Dermis microvascular lymphatic vessel endothelial cell (primary cell): ENCODE measurements at regions not wholly inside any gene's neighbourhood (a gene's known extent, or its start where the extent isn't known, plus 50 kb on each side); places are given as distances from the start of the nearest gene placed in this dataset.

ENCODE experiments used
- DNase-seq, 2 donors: peaks; one replicate each; pipeline versions ENCODE4 v3.0.0 to v3.0.0-alpha.2; 2010; ENCODE audit warnings: low read depth in 2 of 2

DNA sequence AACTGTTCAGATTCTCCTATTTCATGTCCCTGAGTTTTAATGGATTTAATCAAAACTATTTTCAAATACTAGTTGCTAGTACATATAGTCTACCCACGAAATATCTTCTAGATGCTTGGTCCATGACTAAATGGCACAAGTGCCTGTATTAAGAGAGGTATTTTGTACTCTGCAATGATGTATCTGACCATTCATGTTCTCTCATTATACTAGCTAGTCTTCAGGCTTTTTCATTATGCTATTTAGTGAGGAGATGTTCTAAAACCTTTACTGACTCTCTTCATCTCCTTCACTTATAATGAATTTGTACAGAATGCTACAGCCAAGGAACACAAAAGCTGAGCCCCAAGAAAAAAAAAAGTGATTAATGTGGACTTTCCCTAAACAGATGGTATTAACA, 222.5 kb downstream of the AHR start:
- no peak for DNase-seq

DNA sequence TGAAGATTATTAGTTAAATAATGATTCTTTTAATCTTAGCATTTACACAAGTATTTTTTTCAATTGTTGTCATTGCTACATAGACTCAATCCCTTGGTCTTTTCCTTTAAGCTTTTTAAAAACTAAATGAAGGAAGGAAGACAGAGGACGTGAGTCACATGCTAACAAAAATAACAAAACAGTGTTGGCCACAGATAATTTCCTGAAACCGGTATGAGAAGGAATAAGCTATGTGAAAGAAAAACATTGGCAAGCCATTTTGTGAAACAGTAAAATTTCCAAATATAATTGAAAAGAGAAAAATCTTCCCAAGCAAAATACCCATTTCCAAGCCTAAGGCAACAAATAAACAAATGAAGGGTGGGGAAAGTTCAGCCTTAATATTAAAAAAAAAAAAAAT, 223.0 kb downstream of the AHR start:
- peak; percentile 80 to 91 for DNase-seq

- peak in 1 of 2 donors; percentile 40 for DNase-seq
Measured at GRCh38 chr7:17523813-17524739, 225.6 kb downstream of the AHR start.

DNA sequence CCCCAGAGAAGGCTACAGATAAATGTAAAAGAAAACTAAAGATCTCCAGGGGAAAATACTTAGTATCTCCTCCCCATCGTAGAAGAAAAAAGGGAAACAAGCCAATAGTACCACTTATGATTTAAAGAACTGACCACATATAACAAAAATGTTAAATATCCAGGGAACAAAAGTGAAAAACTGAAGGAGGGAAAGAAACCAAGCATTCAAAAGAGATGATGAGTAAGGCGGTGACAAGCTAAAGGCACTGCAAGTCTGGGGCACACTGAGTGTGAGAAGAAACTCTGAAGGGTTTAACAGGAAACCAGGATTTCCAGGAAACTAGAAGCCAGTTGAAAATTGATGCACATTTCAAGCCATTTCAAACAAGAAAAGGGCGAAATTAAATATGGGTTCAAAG, 226.3 kb downstream of the AHR start:
- DNase-seq = no peak

DNA sequence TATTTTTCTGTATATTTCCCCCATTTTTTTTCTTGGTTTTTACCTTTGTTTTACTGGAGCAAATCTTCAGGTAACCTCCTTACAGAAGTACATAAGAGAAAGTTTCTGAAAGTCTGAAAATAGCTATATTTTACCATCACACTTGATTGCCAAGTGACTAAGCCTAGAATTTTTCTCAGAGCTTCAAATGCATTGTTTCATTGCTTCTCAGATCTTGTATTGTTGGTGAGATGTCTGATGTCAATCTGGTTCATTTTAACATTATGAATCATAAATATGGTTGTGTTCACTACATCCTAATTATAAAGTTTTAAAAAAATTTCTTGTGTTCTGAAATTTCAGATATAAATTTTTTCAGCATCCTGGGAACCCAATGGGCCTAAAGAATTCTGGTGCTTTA, 228.2 kb downstream of the AHR start:
- DNase-seq = peak in 1 of 2 donors; percentile 14

DNA sequence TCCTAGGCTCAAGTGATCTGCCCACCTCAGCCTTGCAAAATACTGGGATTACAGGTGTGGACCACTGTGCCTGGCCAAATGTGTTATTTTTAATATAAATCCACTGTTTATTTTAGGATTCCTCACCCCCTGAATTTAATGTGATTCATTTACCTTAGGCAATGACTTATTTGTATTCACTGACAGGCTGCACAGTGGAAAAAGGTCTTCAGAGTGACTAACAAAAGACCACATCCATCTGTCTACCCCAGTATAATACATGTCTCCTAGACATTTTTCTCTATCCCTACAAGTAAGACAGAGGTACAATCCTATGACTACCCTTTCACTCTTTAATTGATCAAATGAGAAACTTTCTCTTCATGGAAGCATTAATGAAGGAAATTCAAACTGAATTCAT, 230.2 kb downstream of the AHR start:
- no peak for DNase-seq

- DNase-seq = no peak
Measured at GRCh38 chr7:17530244-17530643, 231.8 kb downstream of the AHR start.

- DNase-seq = peak in 1 of 2 donors; percentile 59
Measured at GRCh38 chr7:17530741-17531421, 232.4 kb downstream of the AHR start.

DNA sequence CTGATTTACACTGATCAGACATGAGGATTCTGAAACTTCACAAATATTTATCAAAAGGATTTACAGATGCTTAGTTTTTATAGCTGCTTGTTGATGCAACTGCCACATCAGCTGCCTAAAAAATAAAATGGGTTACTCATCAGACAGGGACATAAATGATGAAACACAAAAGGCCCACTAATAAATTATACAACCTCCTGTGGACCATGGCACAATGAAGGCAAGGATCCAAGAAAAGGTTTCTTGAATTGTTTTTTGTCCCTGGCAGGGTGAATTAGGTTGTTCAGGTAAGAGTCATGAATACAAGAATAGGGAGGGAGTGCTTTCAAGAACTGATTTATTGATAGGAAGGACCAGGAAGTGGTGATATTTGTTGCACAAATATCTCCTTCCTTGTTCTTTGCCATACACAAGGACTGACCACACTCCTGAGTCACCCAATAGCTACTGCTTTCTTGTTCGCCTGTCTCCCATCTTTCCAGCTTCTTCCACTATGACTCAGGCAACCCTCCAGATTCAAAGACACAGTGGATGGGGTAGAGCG, 234.5 kb downstream of the AHR start:
- DNase-seq = peak in 1 of 2 donors; percentile 18

GRCh38 chr7:17534348-17534747, 235.9 kb downstream of the AHR start:
- no peak for DNase-seq

- DNase-seq = no peak
Measured at GRCh38 chr7:17535776-17536175, 237.3 kb downstream of the AHR start.

GRCh38 chr7:17544401-17544800, 245.9 kb downstream of the AHR start:
- no peak for DNase-seq

GRCh38 chr7:17545348-17545747, 246.9 kb downstream of the AHR start:
- no peak for DNase-seq

DNA sequence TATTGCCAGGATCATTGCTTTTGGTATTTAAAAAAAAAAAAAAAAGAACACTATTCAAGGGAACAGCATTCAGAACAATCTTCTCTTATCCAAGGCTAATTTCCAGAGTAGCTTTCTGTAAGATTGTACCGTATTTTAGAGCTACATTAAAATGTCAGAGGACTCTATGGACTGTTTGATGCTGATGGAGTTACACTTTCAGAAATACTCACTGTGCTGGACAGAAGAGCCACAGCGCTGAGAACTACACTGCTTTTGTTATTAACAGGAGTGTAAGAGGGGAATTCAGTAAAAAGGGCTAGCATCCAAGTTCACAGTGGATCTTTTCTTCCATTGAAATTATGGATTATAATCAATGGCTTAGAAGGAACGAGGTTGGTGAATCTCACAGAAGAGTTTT, 247.7 kb downstream of the AHR start:
- DNase-seq = no peak

DNA sequence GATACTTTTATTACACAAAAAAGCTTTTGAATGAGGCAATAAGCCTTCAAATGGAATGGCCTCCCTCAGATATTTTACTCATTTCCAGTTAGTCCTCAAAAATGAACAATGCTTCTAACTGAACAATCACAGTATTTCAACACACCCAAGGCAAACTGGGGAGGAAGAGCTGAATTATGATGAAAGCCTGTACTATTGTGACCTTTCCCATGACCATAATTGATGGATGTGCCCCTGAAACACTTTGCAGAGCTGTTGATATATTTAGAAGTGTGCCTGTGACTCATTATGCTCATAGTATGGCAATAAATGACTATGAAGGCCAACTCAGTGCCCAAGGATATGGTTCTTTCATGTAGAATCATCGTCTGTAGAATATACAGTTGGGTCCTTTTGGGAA, 248.1 kb downstream of the AHR start:
- DNase-seq = peak; percentile 81 to 82

- no peak for DNase-seq
Measured at GRCh38 chr7:17548014-17548653, 249.7 kb downstream of the AHR start.

DNA sequence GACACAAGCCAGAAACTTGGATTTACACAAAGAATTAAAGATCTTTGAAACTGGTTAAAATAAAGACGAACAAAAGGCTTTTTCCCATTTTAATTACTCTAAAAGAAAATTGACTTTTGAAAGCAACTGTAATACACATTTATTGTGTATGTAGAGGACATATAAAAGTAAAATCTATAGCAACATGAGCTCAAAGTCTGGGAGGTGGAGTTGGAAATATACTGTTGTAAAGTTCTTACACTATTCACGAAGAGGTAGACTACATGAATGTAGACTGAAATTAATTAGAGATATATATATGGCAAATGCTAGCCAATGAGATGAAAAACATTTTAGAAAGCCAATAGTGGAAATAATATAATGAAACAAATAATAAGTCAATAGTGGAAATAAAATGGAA, 251.0 kb downstream of the AHR start:
- no peak for DNase-seq

DNA sequence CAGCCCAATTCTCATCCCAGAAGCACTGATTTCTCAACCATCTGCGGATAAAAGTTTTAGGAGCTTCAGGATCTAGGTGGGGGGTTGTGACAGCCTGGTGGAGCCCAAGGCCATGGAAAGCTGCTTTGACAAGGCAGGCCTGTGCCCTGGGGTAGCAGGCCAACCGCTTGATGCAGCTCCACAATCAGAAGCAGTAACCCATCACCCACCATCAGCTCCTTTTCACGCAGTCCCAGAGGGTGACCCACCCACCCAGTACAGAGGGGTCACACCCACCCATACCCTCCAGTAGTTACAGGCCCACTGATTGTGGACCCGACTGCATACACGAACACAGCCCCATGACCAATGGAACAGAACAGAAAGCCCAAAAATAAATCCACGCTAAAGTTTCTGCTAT, 253.9 kb downstream of the AHR start:
- DNase-seq = no peak

DNA sequence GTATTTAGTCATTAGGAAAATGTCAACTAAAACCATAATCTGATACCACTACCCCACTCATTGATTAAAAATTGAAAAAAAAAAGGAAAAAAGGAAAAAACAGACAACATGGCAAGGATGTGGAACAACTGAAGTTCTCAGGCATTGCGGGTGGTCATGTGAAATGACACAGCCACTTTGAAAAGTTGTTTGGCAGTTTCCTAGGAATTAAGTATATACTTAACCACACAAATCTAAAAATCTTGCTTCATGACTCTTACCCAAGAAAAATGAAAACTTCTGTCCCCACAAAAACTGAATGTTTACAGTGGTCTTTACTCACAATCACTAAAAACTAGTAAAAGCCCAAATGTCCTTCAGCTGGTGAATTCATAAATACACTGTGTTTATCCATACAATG, 254.5 kb downstream of the AHR start:
- DNase-seq = no peak

- no peak for DNase-seq
Measured at GRCh38 chr7:17554341-17555015, 256.0 kb downstream of the AHR start.

DNA sequence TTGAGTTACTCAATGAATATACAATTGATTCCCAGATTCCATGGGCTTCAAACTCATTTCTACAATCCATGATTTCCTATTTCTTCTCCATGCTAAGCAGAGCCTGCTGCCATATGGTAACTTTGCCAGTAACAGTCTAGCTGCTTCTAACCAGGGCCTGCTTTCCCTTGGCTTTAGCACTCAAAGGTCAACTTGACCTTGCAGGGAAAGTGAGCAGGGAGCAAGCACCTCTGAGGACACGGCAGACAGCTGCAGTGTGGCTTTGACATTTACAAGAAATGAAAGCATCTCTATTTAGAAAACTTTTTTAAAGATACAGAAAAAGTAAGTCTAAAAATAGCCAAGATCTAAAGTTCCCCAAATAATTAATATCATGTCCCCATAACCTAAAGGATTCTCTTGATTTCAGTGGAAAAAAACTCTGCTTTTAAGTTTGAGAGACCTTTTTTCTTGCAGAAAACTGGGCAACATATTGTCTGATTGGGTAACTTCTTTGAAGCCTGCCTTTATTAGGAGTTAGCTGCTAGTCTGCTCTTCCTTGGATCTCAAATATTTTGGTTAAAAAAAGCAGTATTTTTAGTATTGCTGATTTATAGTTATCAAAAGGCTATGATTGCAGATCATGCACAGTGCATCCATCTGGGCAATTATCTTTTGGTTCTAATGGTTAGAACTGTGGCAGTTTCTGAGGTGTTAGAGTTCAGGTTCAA, 257.9 kb downstream of the AHR start:
- no peak for DNase-seq
